Astrocyte of the hippocampus (primary cell): ENCODE measurements at regions not wholly inside any gene's neighbourhood (a gene's known extent, or its start where the extent isn't known, plus 50 kb on each side); places are given as distances from the start of the nearest gene placed in this dataset.
A peak's percentile ranks its signal among the peaks of the same experiment; 100 is the strongest.

Experiments used
- DNase-seq: peaks from one replicate; pipeline ENCODE4 v3.0.0; 2011; ENCODE audit warnings: low read depth, low spot score

GRCh38 chr11:86193297-86194095, 51.1 kb upstream of the EED start:
- DNase-seq = peak; percentile 83

GRCh38 chr11:86192519-86193257, 51.9 kb upstream of the EED start:
- no peak for DNase-seq

- no peak for DNase-seq
These were observed 52.7 kb upstream of the EED start for GRCh38 chr11:86191874-86192273.

DNA sequence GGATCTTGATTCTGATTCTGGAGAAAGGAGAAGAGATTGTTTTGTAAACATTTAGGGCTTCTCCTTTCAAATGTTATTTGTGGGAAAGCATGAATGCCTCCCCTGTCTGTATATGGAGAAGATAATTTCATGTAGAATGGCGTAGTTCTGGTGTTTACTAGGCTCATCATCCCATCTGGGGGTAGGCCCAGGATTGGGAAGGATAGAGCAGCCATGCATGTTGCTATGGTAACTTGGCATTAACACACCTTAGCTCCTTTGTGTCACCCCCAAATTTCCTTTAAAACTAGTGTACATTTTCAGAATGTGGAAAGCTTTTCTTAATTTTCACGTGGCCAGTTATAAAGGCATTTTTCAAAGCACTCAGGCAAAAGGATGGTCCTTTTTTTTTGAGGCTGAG, 57.5 kb upstream of the EED start:
- DNase-seq = no peak

GRCh38 chr11:86186386-86186785, 58.2 kb upstream of the EED start:
- DNase-seq = no peak

- DNase-seq = no peak
These were observed 59.2 kb upstream of the EED start for GRCh38 chr11:86185381-86185750.

GRCh38 chr11:86184728-86185380, 59.7 kb upstream of the EED start:
- no peak for DNase-seq

GRCh38 chr11:86183694-86184093, 60.9 kb upstream of the EED start:
- peak; percentile 41 for DNase-seq

DNA sequence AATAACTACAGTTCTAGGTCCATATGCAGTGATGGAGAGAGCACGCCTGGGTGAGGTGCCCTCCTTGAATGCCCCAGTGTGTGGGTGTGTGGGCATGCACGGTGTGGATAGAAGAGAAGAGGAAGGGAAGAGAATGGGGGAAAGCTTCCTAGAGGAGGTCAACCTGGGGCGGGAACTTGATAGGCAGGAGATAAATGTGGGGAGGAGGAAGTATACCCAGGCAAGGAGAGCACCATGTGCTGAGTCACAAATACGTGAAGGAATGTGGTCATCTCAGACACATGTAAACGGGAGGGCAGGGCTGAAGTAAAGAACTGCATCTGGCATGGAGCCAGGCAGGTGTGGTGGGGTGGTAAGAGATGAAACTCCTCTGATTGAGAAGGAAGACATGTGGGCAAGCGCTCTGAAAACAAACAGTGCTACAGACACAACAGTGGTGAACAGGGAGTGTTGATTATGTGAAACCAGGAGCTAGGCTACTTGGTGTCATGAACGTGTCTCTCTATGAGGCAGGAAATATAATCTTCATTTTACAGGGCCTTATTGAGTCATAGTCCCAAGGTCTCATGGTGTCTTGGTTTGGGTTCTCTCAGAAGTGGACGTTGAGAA, 61.5 kb upstream of the EED start:
- DNase-seq = no peak

DNA sequence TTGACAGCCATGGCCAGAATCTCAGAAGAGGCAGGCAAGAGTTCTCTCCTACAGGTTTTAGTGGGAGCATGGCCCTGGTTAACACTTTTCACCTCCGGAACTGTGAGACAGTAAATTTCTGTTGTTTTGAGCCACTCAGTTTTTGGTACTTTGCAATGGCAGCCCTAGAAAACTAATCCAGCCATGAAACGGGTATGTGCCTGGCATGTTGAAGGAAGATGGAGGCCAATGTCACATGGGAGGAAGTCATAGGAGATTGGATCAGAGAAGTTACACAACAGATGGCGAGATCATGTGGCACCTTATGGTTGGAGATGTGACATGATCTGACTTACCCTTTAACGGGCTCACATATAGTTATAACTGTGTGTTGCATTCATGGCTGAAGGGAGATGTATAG, 63.2 kb upstream of the EED start:
- DNase-seq = no peak

GRCh38 chr11:86180851-86181250, 63.7 kb upstream of the EED start:
- DNase-seq = no peak

- no peak for DNase-seq
These were observed 64.1 kb upstream of the EED start for GRCh38 chr11:86180423-86180822.

DNA sequence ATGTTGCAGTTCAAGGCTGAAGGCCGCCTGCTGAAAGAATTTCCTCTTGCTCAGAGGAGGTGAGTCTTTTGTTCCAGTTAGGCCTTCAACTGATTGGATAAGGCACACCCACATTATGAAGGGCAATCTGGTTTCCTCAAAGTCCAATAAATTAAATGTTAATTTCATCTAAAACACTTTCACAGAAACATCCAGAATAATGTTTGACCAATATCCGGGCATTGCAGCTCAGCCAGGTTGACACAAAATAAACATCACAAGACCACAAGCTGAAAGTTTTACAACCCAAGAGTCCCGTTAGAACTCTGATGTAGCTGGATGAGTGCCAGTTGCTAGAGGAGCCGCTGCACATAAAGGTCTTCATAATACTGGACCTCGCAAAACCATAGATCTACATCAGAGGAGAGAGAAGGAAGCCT, 64.9 kb upstream of the EED start:
- DNase-seq = no peak

GRCh38 chr11:86177302-86177701, 67.3 kb upstream of the EED start:
- DNase-seq = no peak

GRCh38 chr11:86176165-86176884, 68.2 kb upstream of the EED start:
- DNase-seq = no peak

- DNase-seq = no peak
These were observed 68.9 kb upstream of the EED start for GRCh38 chr11:86175626-86176025.

- DNase-seq = no peak
These were observed 69.4 kb upstream of the EED start for GRCh38 chr11:86175191-86175590.

DNA sequence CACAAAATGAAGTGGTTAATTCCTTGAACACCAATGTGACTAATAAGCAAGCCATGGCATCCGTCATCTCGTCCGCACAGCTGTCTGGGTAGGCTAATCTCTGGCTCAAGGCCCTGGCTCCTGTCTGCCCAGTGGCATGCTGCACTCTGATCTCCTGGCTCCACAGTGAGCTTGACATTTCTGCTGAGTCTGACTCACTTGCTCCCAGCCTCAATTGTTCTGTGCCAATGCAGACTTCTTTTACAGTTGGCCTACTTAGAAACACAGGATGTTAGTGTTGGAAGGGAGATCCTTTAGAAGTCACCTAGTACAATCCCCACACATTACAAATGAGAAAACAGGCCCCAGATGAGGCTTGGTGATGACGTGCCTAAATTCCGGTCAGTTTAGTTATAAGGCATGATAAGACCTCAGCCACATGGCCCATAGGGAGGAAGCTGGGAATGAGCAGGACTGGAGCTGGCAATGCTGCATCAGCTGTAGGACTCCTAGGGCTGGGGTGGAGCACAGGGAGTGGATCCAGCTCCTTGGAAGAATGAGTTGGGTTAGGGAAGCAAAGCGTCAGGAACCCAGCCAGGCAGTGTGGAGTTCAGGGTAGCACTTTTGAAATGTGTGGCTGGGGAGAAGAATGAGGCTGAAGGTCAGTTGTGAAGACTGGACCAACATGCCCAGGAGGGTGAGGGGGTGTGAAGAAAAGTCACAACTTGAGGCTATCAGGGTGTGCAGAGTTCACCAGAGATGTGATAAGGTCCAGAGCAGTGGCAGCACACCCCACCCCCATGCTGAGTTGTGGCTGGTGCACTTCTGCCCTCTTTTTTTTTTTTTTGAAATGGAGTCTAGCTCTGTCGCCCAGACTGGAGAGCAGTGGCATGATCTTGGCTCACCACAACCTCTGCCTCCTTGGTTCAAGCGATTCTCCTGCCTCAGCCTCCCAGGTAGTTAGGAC, 70.2 kb upstream of the EED start:
- DNase-seq = peak; percentile 99

GRCh38 chr11:86172894-86173293, 71.7 kb upstream of the EED start:
- DNase-seq = peak; percentile 71

DNA sequence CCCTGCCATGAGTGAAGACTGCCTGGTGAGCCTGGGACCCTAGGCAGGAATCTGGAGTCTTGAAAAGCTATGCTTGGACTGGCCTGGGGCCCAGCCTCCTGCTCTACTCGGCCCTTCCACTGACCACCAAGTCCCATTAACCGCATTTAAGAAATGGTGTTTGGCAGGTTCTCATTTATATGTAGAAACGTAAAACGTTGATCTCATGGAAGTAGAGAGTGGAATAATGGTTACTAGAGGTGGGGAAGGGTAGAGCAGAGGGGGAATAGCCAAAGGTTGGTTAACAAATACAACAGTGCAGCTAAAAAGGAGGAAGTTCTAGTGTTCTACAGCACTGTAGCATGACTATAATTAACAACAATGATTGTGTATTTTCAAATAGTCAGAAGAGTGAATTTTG, 72.9 kb upstream of the EED start:
- DNase-seq = no peak
